Naive thymus-derived CD4-positive, alpha-beta T cell (primary cell): ENCODE measurements at regions not wholly inside any gene's neighbourhood (a gene's known extent, or its start where the extent isn't known, plus 50 kb on each side); places are given as distances from the start of the nearest gene placed in this dataset.
"Not testable (repeated sequence)": the region's sequence is repeated elsewhere in the genome, so short reads cannot be mapped to it uniquely, and the experiment has no call there.

Experiments
- ATAC-seq: fragments of 150-1000 bp; cut with Tn5 transposase; 2 replicates; pipeline ENCODE4 v1.10.0; 2021; ENCODE audit warnings: mild to moderate bottlenecking, moderate library complexity
- CTCF ChIA-PET: fragments of 350-600 bp; sonication (Branson Sonifier 250); formaldehyde crosslinking; loops from one replicate; lab custom pipeline; 2021; ENCODE audit warnings: antibody characterized with exemption; lab: Charles Lee
- POLR2A ChIA-PET: fragments of 350-600 bp; sonication (Branson Sonifier 250); formaldehyde crosslinking; loops from one replicate; lab custom pipeline; 2021; ENCODE audit warnings: antibody characterized with exemption, inconsistent platforms; lab: Charles Lee
- DNase-seq, 9 donors: peaks; one replicate each; pipeline versions ENCODE4 v3.0.0 to v3.0.0-alpha.2; 2020 to 2022; ENCODE audit warnings: mixed read lengths in 1 of 9
- H3K27ac ChIP-seq: one replicate; pipeline ENCODE4 v1.7.0; 2013; ENCODE audit warnings: mild to moderate bottlenecking, low read depth, low read length, moderate library complexity
- H3K27me3 ChIP-seq, 2 donors: one replicate each; pipeline ENCODE4 v1.7.0; 2013; ENCODE audit warnings: low read length in 2 of 2, mild to moderate bottlenecking in 2 of 2, moderate library complexity in 2 of 2; ENCODE audit not compliant: control insufficient read depth in 2 of 2, insufficient read depth in 2 of 2
- H3K36me3 ChIP-seq, 3 experiments: 1 replicate in 2 of 3; 2 replicates in 1 of 3; pipeline ENCODE4 v1.7.0; 2013; ENCODE audit warnings: low read length in 3 of 3, mild to moderate bottlenecking in 3 of 3, moderate library complexity in 1 of 3; ENCODE audit not compliant: insufficient read depth in 3 of 3, control insufficient read depth in 2 of 3
- H3K4me1 ChIP-seq, 2 donors: one replicate each; pipeline ENCODE4 v1.7.0; 2013; ENCODE audit warnings: low read length in 2 of 2, mild to moderate bottlenecking in 2 of 2, moderate library complexity in 1 of 2; ENCODE audit not compliant: control insufficient read depth in 2 of 2, insufficient read depth in 2 of 2
- H3K4me3 ChIP-seq: 2 replicates; pipeline ENCODE4 v1.7.0; 2013; ENCODE audit warnings: mild to moderate bottlenecking, low read length
- H3K9me3 ChIP-seq, 3 experiments: 1 replicate in 2 of 3; 2 replicates in 1 of 3; pipeline ENCODE4 v1.7.0; 2013; ENCODE audit warnings: low read length in 3 of 3; ENCODE audit not compliant: control insufficient read depth in 2 of 3
- H3K27ac Mint-ChIP-seq, 9 donors: one replicate each; pipeline ENCODE4 v1.8.0; 2020 to 2022; ENCODE audit warnings: mixed read lengths in 9 of 9, mild to moderate bottlenecking in 8 of 9, moderate library complexity in 5 of 9, inconsistent platforms in 2 of 9
- H3K27me3 Mint-ChIP-seq, 5 donors: one replicate each; pipeline ENCODE4 v1.8.0; 2021 to 2022; ENCODE audit warnings: mixed read lengths in 5 of 5, mild to moderate bottlenecking in 1 of 5
- H3K36me3 Mint-ChIP-seq, 5 donors: one replicate each; pipeline ENCODE4 v1.8.0; 2020 to 2022; ENCODE audit warnings: mixed read lengths in 5 of 5, mild to moderate bottlenecking in 3 of 5, inconsistent platforms in 1 of 5
- H3K4me1 Mint-ChIP-seq, 7 donors: one replicate each; pipeline ENCODE4 v1.8.0; 2020 to 2022; ENCODE audit warnings: mixed read lengths in 7 of 7, mild to moderate bottlenecking in 3 of 7, inconsistent platforms in 1 of 7
- H3K4me3 Mint-ChIP-seq, 10 donors: one replicate each; pipeline ENCODE4 v1.8.0; 2020 to 2022; ENCODE audit warnings: mild to moderate bottlenecking in 10 of 10, mixed read lengths in 10 of 10, moderate library complexity in 6 of 10, inconsistent platforms in 2 of 10
- H3K9me3 Mint-ChIP-seq, 11 donors: one replicate each; pipeline ENCODE4 v1.8.0; 2020 to 2022; ENCODE audit warnings: mixed read lengths in 11 of 11, mild to moderate bottlenecking in 4 of 11, inconsistent platforms in 1 of 11, moderate library complexity in 1 of 11
- intact Hi-C, 2 donors: fragments of 100-400 bp; cut with micrococcal nuclease; formaldehyde crosslinking; loops; one replicate each; pipeline ENCODE4 v1.15.1; 2023

DNA sequence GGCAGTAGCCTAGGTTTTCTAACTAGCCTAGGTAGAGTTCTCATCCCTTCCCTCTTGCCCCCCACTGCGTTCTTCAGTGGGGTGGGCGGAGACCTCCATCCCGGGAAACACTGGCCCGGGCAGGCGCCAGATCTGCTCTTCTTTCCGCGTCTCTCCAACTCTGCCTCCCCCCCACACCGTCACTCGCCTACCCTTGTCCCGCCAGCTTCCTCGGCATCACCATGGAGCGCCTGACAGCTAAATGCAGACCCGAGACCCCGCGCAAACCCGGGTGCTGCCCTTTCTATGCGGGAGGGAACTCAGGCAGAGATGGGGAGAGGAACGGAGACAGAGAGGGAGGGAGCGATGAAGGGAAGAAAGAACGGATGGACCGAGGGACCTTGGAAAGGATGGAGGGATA is 1494.8 kb upstream of the DEFB115 start:
- H3K27me3 ChIP-seq = no peaks in the 10 kb centered on the region
- no peak overlapping the region for H3K27ac ChIP-seq
- no peak overlapping the region for H3K4me3 ChIP-seq
- intact Hi-C loops = no loop called here
- Mint-ChIP-seq H3K9me3 (peaks cover 0 to 34% (median 12%) of the 10 kb centered on the region in 11 donors), H3K27me3 (peaks cover 0 to 14% (median 5%) of the 10 kb centered on the region in 5 donors), H3K36me3 (peaks cover 0 to 5% (median 0%) of the 10 kb centered on the region in 5 donors), H3K4me3 (peak overlapping the region in 4 of 10 donors; percentile 36 to 51 (median 47)), H3K4me1 (peaks cover 0 to 12% (median 0%) of the 10 kb centered on the region in 7 donors), H3K27ac (no peak overlapping the region)
- ChIA-PET POLR2A (no interaction called here), CTCF (no interaction called here)
- no peaks in the 10 kb centered on the region for H3K9me3 ChIP-seq
- no peaks in the 10 kb centered on the region for H3K4me1 ChIP-seq
- no peaks in the 10 kb centered on the region for H3K36me3 ChIP-seq
- ATAC-seq = no peak
- DNase-seq = no peak

DNA sequence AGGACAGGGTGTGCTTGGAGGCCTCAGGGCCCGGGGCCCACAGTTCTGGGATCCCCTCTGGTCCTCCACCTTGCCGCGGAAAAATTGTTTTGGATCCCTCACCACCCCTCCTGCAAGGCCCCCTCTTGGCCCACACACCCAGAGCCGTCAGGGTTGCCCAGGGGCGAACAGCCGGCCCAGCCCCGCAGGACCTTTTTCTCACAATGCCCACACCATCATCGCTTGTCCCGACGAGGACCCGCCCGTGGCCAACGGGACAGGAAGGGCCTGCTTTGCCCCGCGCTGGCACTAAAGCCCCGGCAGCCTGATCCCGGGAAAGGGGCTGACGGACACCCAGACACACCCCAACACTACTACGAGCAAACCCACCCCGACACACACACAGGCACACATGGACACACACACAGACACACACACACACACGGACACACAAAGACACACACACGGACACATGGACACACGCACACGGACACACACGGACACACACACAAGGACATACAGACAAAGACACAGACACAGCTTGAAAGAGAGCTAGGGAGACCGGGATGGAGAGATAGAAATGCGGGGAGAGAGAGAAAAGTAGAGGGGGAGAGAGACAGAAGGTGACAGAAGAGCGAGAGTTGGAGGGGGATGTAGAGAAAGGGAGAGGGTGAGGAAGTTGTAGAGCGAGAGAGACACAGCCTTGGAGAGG is 1493.5 kb upstream of the DEFB115 start:
- ChIA-PET CTCF (no interaction called here), POLR2A (no interaction called here)
- intact Hi-C loops = no loop called here
- no peak overlapping the region for H3K27ac ChIP-seq
- no peaks in the 10 kb centered on the region for H3K9me3 ChIP-seq
- H3K4me1 ChIP-seq = no peaks in the 10 kb centered on the region
- peaks cover 0 to 14% (median 5%) of the 10 kb centered on the region in 5 donors for H3K27me3 Mint-ChIP-seq
- peaks cover 4 to 31% (median 12%) of the 10 kb centered on the region in 11 donors for H3K9me3 Mint-ChIP-seq
- H3K36me3 ChIP-seq = no peaks in the 10 kb centered on the region
- H3K27me3 ChIP-seq = no peaks in the 10 kb centered on the region
- peaks cover 0 to 12% (median 0%) of the 10 kb centered on the region in 7 donors for H3K4me1 Mint-ChIP-seq
- no peak overlapping the region for H3K4me3 ChIP-seq
- peak overlapping the region in 1 of 10 donors; percentile 8 for H3K4me3 Mint-ChIP-seq
- ATAC-seq (no peak), DNase-seq (no peak)
- H3K27ac Mint-ChIP-seq = no peak overlapping the region
- peaks cover 0 to 5% (median 3%) of the 10 kb centered on the region in 5 donors for H3K36me3 Mint-ChIP-seq

DNA sequence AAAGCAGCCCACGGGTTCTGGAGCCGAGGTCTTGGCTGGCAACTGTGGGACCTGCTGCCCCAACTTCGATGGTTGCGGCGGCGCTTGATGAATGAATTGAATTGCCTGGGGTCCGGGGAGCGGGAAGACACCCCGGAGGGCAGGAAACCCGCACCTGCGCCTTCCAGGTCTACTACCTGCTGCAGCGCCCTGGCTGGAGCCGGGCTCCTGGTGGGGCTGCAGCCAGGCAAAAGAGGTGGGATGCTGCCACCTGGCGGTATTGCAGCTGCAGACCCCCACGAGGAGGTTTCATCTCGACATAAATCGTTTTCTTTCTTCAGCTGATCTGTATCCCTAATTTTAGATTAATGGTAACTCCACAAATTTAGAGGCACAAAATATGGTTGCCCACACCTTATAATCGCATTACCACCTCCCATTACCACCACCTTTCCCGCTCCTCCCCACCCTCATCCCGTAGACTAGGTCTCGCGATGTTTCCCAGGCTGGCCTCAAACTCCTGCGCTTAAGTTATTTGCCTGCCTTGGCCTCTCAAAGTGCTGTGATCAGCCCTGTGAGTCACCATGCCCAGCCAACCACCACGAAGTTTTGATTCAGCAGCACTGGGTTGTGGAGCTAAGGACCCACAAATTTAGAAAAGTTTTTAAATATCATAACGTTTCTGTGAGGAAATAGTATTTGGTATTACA is 1492.4 kb upstream of the DEFB115 start:
- H3K36me3 Mint-ChIP-seq, H3K9me3 ChIP-seq, H3K36me3 ChIP-seq, POLR2A ChIA-PET, intact Hi-C loops, H3K27ac ChIP-seq, ATAC-seq, H3K27me3 ChIP-seq, H3K4me3 ChIP-seq, H3K4me1 ChIP-seq: not testable (repeated sequence)
- peak overlapping the region in 4 of 10 donors; percentile 20 to 69 (median 28) for H3K4me3 Mint-ChIP-seq
- H3K4me1 Mint-ChIP-seq = peaks cover 0 to 12% (median 0%) of the 10 kb centered on the region in 7 donors
- peak overlapping the region in 1 of 9 donors; percentile 28 for H3K27ac Mint-ChIP-seq
- peaks cover 4 to 34% (median 14%) of the 10 kb centered on the region in 11 donors for H3K9me3 Mint-ChIP-seq
- CTCF ChIA-PET = interaction anchor here (0.5 kb wide), 1 partner anchor 318 kb away, joined by 5 read pairs; no protein-coding TSS in a partner anchor
- peaks cover 0 to 14% (median 5%) of the 10 kb centered on the region in 5 donors for H3K27me3 Mint-ChIP-seq
- DNase-seq = peak in 1 of 9 donors; percentile 57

DNA sequence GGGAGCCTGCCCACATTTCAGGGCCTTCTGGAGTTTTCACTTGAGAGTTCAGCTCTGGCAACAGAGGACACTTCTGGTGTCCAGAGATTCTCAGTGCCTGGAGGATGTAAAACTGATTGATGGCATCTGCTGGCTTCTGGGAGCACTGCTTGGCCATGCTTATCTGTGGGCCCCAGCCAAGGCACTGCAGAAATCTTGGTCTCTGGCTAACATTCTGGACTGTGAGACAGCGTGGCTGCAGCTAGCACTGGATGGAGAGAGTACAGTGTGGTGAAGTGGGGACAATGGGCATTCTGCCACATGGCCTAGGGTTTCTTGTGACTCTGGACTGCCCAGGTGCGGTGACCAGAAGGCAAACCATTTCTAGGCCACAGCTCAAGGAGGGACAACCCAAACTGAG is 1479.4 kb upstream of the DEFB115 start:
- H3K27ac ChIP-seq, H3K36me3 ChIP-seq, H3K27ac Mint-ChIP-seq, H3K4me3 Mint-ChIP-seq, H3K4me3 ChIP-seq, POLR2A ChIA-PET, H3K4me1 Mint-ChIP-seq, CTCF ChIA-PET, H3K4me1 ChIP-seq, DNase-seq, intact Hi-C loops, H3K27me3 ChIP-seq, H3K36me3 Mint-ChIP-seq, ATAC-seq, H3K27me3 Mint-ChIP-seq, H3K9me3 ChIP-seq: not testable (repeated sequence)
- peaks cover 7 to 55% (median 20%) of the 10 kb centered on the region in 11 donors for H3K9me3 Mint-ChIP-seq

DNA sequence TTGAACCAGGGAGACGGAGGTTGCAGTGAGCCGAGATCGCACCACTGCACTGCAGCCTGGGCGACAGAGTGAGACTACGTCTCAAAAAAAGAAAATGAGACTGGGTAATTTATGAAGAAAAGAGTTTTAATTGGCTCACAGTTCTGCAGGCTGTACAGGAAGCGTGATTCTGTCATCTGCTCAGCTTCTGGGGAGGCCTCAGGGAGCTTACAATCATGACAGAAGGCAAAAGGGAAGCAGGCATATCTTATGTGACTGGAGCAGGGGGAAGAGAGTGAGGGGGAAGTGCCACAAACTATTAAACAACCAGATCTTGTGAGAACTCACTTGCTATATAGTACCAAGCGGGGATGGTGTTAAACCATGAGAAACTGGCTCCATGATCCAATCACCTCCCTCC is 1476.2 kb upstream of the DEFB115 start:
- H3K27ac Mint-ChIP-seq = not testable (repeated sequence)

DNA sequence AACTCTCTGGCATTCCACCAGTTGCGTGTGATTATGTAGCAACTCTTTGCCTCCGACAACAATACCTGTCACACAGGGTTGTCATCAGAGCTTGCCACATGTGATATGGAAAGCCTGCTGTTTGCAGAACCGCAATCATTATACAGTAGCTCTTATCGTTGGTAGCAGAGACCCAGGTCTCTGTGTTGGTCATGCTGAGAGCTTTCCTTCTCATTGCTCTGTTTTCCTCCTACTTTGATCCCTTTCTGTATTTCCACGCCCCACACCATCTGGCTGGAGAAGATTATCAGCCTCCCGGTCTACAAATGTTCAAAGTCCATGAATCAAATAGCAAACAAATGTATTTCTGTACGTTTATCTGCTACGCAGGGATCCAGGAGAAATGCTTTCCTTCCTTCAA is 1475.6 kb upstream of the DEFB115 start:
- H3K36me3 Mint-ChIP-seq, ATAC-seq, H3K9me3 ChIP-seq, H3K4me1 Mint-ChIP-seq, POLR2A ChIA-PET, CTCF ChIA-PET, H3K27ac Mint-ChIP-seq, H3K4me3 Mint-ChIP-seq, DNase-seq, intact Hi-C loops, H3K27me3 Mint-ChIP-seq, H3K27me3 ChIP-seq, H3K4me1 ChIP-seq, H3K4me3 ChIP-seq, H3K36me3 ChIP-seq, H3K27ac ChIP-seq: not testable (repeated sequence)
- H3K9me3 Mint-ChIP-seq = peaks cover 7 to 65% (median 25%) of the 10 kb centered on the region in 11 donors

More for the DNA sequence above, 1476.2 kb upstream of the DEFB115 start:
- H3K4me1 Mint-ChIP-seq, H3K27me3 Mint-ChIP-seq, H3K36me3 Mint-ChIP-seq, ATAC-seq, intact Hi-C loops, H3K4me3 ChIP-seq, H3K9me3 ChIP-seq, POLR2A ChIA-PET, H3K4me3 Mint-ChIP-seq, H3K27ac ChIP-seq, H3K27me3 ChIP-seq, H3K4me1 ChIP-seq, H3K36me3 ChIP-seq, CTCF ChIA-PET, DNase-seq: not testable (repeated sequence)
- H3K9me3 Mint-ChIP-seq = peaks cover 7 to 64% (median 22%) of the 10 kb centered on the region in 11 donors
